ENCODE measurements at regions not wholly inside any gene's neighbourhood (a gene's known extent, or its start where the extent isn't known, plus 50 kb on each side); places are given as distances from the start of the nearest gene placed in this dataset.

- no peak for DNase-seq (ENCODE audit: low spot score)
Measured at GRCh38 chr15:67892559-67893377, 52.9 kb upstream of the RNU6-1 start.

GRCh38 chr15:67895237-67895636 is 55.4 kb upstream of the RNU6-1 start:
- no peak for DNase-seq (ENCODE audit: low spot score)

- DNase-seq (ENCODE audit: low spot score) = no peak
Measured at GRCh38 chr15:67897646-67898339, 57.9 kb upstream of the RNU6-1 start.

GRCh38 chr15:67899596-67900283 is 59.9 kb upstream of the RNU6-1 start:
- no peak for DNase-seq (ENCODE audit: low spot score)

GRCh38 chr15:67900621-67901147 is 60.8 kb upstream of the RNU6-1 start:
- no peak for DNase-seq (ENCODE audit: low spot score)

- no peak for DNase-seq (ENCODE audit: low spot score)
Measured at GRCh38 chr15:67901922-67902321, 62.1 kb upstream of the RNU6-1 start.

GRCh38 chr15:67902579-67903009 is 62.7 kb upstream of the RNU6-1 start:
- DNase-seq (ENCODE audit: low spot score) = no peak

GRCh38 chr15:67903708-67904107 is 63.9 kb upstream of the RNU6-1 start:
- no peak for DNase-seq (ENCODE audit: low spot score)

- no peak for DNase-seq (ENCODE audit: low spot score)
Measured at GRCh38 chr15:67905628-67906027, 65.8 kb upstream of the RNU6-1 start.

GRCh38 chr15:67906382-67906781 is 66.5 kb upstream of the RNU6-1 start:
- no peak for DNase-seq (ENCODE audit: low spot score)

GRCh38 chr15:67907184-67907723 is 67.4 kb upstream of the RNU6-1 start:
- no peak for DNase-seq (ENCODE audit: low spot score)

GRCh38 chr15:67908756-67909155 is 68.9 kb upstream of the RNU6-1 start:
- DNase-seq (ENCODE audit: low spot score) = no peak

- DNase-seq (ENCODE audit: low spot score) = no peak
Measured at GRCh38 chr15:67911727-67912126, 71.9 kb upstream of the RNU6-1 start.

- no peak for DNase-seq (ENCODE audit: low spot score)
Measured at GRCh38 chr15:67914028-67914427, 74.2 kb upstream of the RNU6-1 start.

GRCh38 chr15:67914537-67915460 is 75.0 kb upstream of the RNU6-1 start:
- DNase-seq (ENCODE audit: low spot score) = no peak

GRCh38 chr15:67915461-67916374 is 75.9 kb upstream of the RNU6-1 start:
- DNase-seq (ENCODE audit: low spot score) = no peak

GRCh38 chr15:67916565-67916964 is 76.7 kb upstream of the RNU6-1 start:
- DNase-seq (ENCODE audit: low spot score) = no peak

GRCh38 chr15:67917037-67917436 is 77.2 kb upstream of the RNU6-1 start:
- DNase-seq (ENCODE audit: low spot score) = no peak

GRCh38 chr15:67917636-67918035 is 77.8 kb upstream of the RNU6-1 start:
- no peak for DNase-seq (ENCODE audit: low spot score)
